ENCODE measurements at regions not wholly inside any gene's neighbourhood (a gene's known extent, or its start where the extent isn't known, plus 50 kb on each side); places are given as distances from the start of the nearest gene placed in this dataset.

- H3K36me3 ChIP-seq (ENCODE audit: insufficient read depth) = no peaks in the 10 kb centered on the region
- Mint-ChIP-seq H3K36me3 (ENCODE audit: low read depth) (peaks cover 2% of the 10 kb centered on the region), H3K4me3 (no peak overlapping the region), H3K27me3 (ENCODE audit: insufficient read depth, low read depth, poor library complexity) (peaks cover 3% of the 10 kb centered on the region), H3K27ac (no peak overlapping the region), H3K9me3 (peaks cover 10% of the 10 kb centered on the region), H3K4me1 (no peaks in the 10 kb centered on the region)
- no peaks in the 10 kb centered on the region for H3F3A ChIP-seq (replicated peaks; ENCODE audit: low read depth)
- DNase-seq (ENCODE audit: low spot score) (no peak), ATAC-seq (no peak)
- no peak overlapping the region for H3K27ac ChIP-seq (ENCODE audit: low read depth)
- H3K27me3 ChIP-seq (ENCODE audit: insufficient read depth) = no peaks in the 10 kb centered on the region
- H2AFZ ChIP-seq = no peak overlapping the region
- no peaks in the 10 kb centered on the region for H3K79me2 ChIP-seq (replicated peaks; ENCODE audit: insufficient read depth)
- no peak for TF ChIP-seq EZH2phosphoT487 (IDR thresholded peaks at IDR 0.05; ENCODE audit: unreplicated experiment)
- no peak for TF ChIP-seq STAT1 (IDR thresholded peaks at IDR 0.05; ENCODE audit: unreplicated experiment)
- TF ChIP-seq CTCF (conservative IDR thresholded peaks at IDR 0.05; ENCODE audit: low read depth in 2 of 2) = no peak
- no peak for TF ChIP-seq CREB1 (CRISPR knock-in tag; IDR thresholded peaks at IDR 0.05; ENCODE audit: low read depth)
- TF ChIP-seq EZH2 (IDR thresholded peaks at IDR 0.05; ENCODE audit: low read depth, unreplicated experiment) = no peak
- no peak for TF ChIP-seq NANOG (IDR thresholded peaks at IDR 0.05; ENCODE audit: borderline replicate concordance)
- TF ChIP-seq JUNB (IDR thresholded peaks at IDR 0.05; ENCODE audit: unreplicated experiment) = no peak
- TF ChIP-seq REST (IDR thresholded peaks at IDR 0.05; ENCODE audit: unreplicated experiment) = no peak
- no peak for TF ChIP-seq ZNF331 (CRISPR knock-in tag; IDR thresholded peaks at IDR 0.05; ENCODE audit: low read depth)
- no peak for TF ChIP-seq POLR2AphosphoS5 (IDR thresholded peaks at IDR 0.05; ENCODE audit: low read depth)
- H4K20me1 ChIP-seq (replicated peaks; ENCODE audit: insufficient read depth) = no peaks in the 10 kb centered on the region
- no peak overlapping the region for H3K4me2 ChIP-seq
- no peak overlapping the region for H3K4me3 ChIP-seq
- no peaks in the 10 kb centered on the region for H3K4me1 ChIP-seq (ENCODE audit: insufficient read depth)
- H3K9me2 ChIP-seq (ENCODE audit: insufficient read depth) = no peaks in the 10 kb centered on the region
Observed at GRCh38 chr5:27257696-27258095, 219.3 kb upstream of the CDH9 start.

GRCh38 chr5:27252911-27253310 lies 214.5 kb upstream of the CDH9 start:
- no peak overlapping the region for H3K4me3 ChIP-seq
- Mint-ChIP-seq H3K9me3 (peaks cover 7% of the 10 kb centered on the region; the same call in 2 of the 3 replicates), H3K36me3 (ENCODE audit: low read depth) (no peaks in the 10 kb centered on the region), H3K27me3 (ENCODE audit: insufficient read depth, low read depth, poor library complexity) (peaks cover 3% of the 10 kb centered on the region), H3K27ac (no peak overlapping the region), H3K4me1 (no peaks in the 10 kb centered on the region), H3K4me3 (no peak overlapping the region)
- no peak for ATAC-seq
- no peak overlapping the region for H2AFZ ChIP-seq
- no peaks in the 10 kb centered on the region for H3K79me2 ChIP-seq (replicated peaks; ENCODE audit: insufficient read depth)
- H3K36me3 ChIP-seq (ENCODE audit: insufficient read depth) = no peaks in the 10 kb centered on the region
- H3K27me3 ChIP-seq (ENCODE audit: insufficient read depth) = no peaks in the 10 kb centered on the region
- no peaks in the 10 kb centered on the region for H3F3A ChIP-seq (replicated peaks; ENCODE audit: low read depth)
- no peak for DNase-seq (ENCODE audit: low spot score)
- H4K20me1 ChIP-seq (replicated peaks; ENCODE audit: insufficient read depth) = no peaks in the 10 kb centered on the region
- H3K4me1 ChIP-seq (ENCODE audit: insufficient read depth) = no peaks in the 10 kb centered on the region
- H3K9me2 ChIP-seq (ENCODE audit: insufficient read depth) = no peaks in the 10 kb centered on the region
- H3K4me2 ChIP-seq = no peak overlapping the region
- no peak overlapping the region for H3K27ac ChIP-seq (ENCODE audit: low read depth)
- TF ChIP-seq ZNF462 (CRISPR knock-in tag; IDR thresholded peaks at IDR 0.05) (no peak), EZH2 (IDR thresholded peaks at IDR 0.05; ENCODE audit: low read depth, unreplicated experiment) (no peak)

Data from GM23338 (cell line).